Panc1 (cell line): ENCODE measurements at regions not wholly inside any gene's neighbourhood (a gene's known extent, or its start where the extent isn't known, plus 50 kb on each side); places are given as distances from the start of the nearest gene placed in this dataset.

Experiments used
- ATAC-seq: fragments of 200-7000 bp; cut with Tn5 transposase; 2 replicates; pipeline ENCODE4 v1.9.1; 2020; ENCODE audit warnings: mild to moderate bottlenecking, moderate library complexity
- BruUV-seq: library from RNA; stranded (reverse); fragments of 400-500 nt; replicated peaks from 2 replicates; lab custom pipeline; 2021; lab: Mats Ljungman, UMichigan
- CTCF ChIA-PET: fragments of 300-600 bp; sonication (Branson Sonifier 250); formaldehyde crosslinking; loops from one replicate; lab custom pipeline; 2022; ENCODE audit warnings: antibody characterized with exemption; lab: Charles Lee
- POLR2A ChIA-PET: fragments of 300-600 bp; sonication (Branson Sonifier 250); formaldehyde crosslinking; loops from one replicate; lab custom pipeline; 2022; ENCODE audit warnings: antibody characterized with exemption; lab: Charles Lee
- DNase-seq: peaks from one replicate; pipeline ENCODE4 v3.0.0-alpha.2; 2010; ENCODE audit warnings: low read depth, low spot score
- H3K27ac ChIP-seq: 2 replicates; pipeline ENCODE4 v1.5.1; 2011; ENCODE audit warnings: mild to moderate bottlenecking, low read length, inconsistent platforms
- H3K27me3 ChIP-seq: fragments of 200-500 bp; sonication (Bioruptor generic); 2 replicates; pipeline ENCODE4 v1.6.0; 2014; ENCODE audit warnings: low read length, inconsistent platforms; ENCODE audit not compliant: control insufficient read depth, insufficient read depth
- H3K36me3 ChIP-seq: fragments of 200-500 bp; sonication (Bioruptor generic); 2 replicates; pipeline ENCODE4 v1.5.1; 2014; ENCODE audit warnings: inconsistent platforms, mild to moderate bottlenecking, low read length, moderate library complexity; ENCODE audit not compliant: control insufficient read depth, insufficient read depth
- H3K4me1 ChIP-seq: 2 replicates; pipeline ENCODE4 v1.5.1; 2011; ENCODE audit warnings: inconsistent platforms, mild to moderate bottlenecking, low read length, moderate library complexity; ENCODE audit not compliant: control insufficient read depth, insufficient read depth
- H3K4me3 ChIP-seq, 2 experiments: 2 replicates each; pipeline ENCODE4 v1.5.1; 2011 to 2012; ENCODE audit warnings: low read depth in 2 of 2, low read length in 2 of 2, mild to moderate bottlenecking in 2 of 2, inconsistent platforms in 1 of 2, moderate library complexity in 1 of 2
- H3K9me3 ChIP-seq: fragments of 200-500 bp; sonication (Bioruptor generic); 2 replicates; pipeline ENCODE4 v1.5.1; 2014; ENCODE audit warnings: low read depth, mild to moderate bottlenecking, inconsistent platforms, low read length, moderate library complexity; ENCODE audit not compliant: control insufficient read depth, insufficient read depth
- CTCF ChIP-seq: fragments of 450-650 bp; IDR thresholded peaks from 2 replicates; pipeline ENCODE4 v1.5.1; 2017; ENCODE audit warnings: mild to moderate bottlenecking
- POLR2AphosphoS5 ChIP-seq: IDR thresholded peaks from 2 replicates; pipeline ENCODE4 v1.6.1; 2012; ENCODE audit warnings: mild to moderate bottlenecking, low read depth, low read length, moderate library complexity
- REST ChIP-seq, 2 experiments: IDR thresholded peaks; 2 replicates each; pipeline ENCODE4 v1.6.1; 2011 to 2012; ENCODE audit warnings: low read depth in 2 of 2, control low read depth in 1 of 2, low read length in 1 of 2, mild to moderate bottlenecking in 1 of 2, moderate library complexity in 1 of 2; ENCODE audit not compliant: insufficient read depth in 1 of 2
- SIN3A ChIP-seq: IDR thresholded peaks from 2 replicates; pipeline ENCODE4 v1.6.1; 2012; ENCODE audit warnings: low read depth, mild to moderate bottlenecking, low read length, moderate library complexity, borderline replicate concordance; ENCODE audit not compliant: insufficient read depth
- TCF7L2 ChIP-seq: IDR thresholded peaks from 2 replicates; pipeline ENCODE4 v1.6.1; 2011; ENCODE audit warnings: mild to moderate bottlenecking, low read depth, low read length, inconsistent platforms
- in situ Hi-C: cut with HindIII; loops from 2 replicates; pipeline ENCODE4 v1.10.0; 2016; ENCODE audit warnings: low sequenced_read_pairs, low pct_unique_long_range_greater_than_20kb
- intact Hi-C: fragments of 100-400 bp; cut with micrococcal nuclease; formaldehyde crosslinking; loops from one replicate; pipeline ENCODE4 v1.10.0; 2022; ENCODE audit not compliant: unreplicated experiment

- CTCF ChIA-PET: interaction anchor here (0.7 kb wide), 1 partner anchor 147 kb away, joined by 3 read pairs; no protein-coding TSS in a partner anchor
- TF ChIP-seq CTCF: no peak
- TF ChIP-seq POLR2AphosphoS5: peak; percentile 33; the same call in 1 of the 2 replicates
- Histone ChIP-seq H3K4me1 (peaks cover 40% of the 10 kb centered on the region), H3K36me3 (no peaks in the 10 kb centered on the region), H3K9me3 (no peaks in the 10 kb centered on the region), H3K4me3 (0 out of 4 replicates have a peak overlapping the region, but pooled peaks of 1 of the 2 experiments have one; percentile 12), H3K27ac (peak overlapping the region; percentile 77), H3K27me3 (no peaks in the 10 kb centered on the region)
- in situ Hi-C loops: no loop called here
- ATAC-seq (peak; percentile 78), DNase-seq (peak; percentile 99)
- intact Hi-C loops: loop anchor here (5.0 kb wide), 1 partner anchor 99 kb away; the partner anchor contains the start of gene DUSP5
- no TSS peak for BruUV-seq
- POLR2A ChIA-PET: interaction anchor here (0.5 to 0.6 kb wide), 2 partner anchors 13 to 62 kb away, joined by 3 to 7 read pairs; no protein-coding TSS in a partner anchor
Measured at GRCh38 chr10:110398419-110399105, 93.8 kb upstream of the SMNDC1 start.

- POLR2A ChIA-PET: no interaction called here
- intact Hi-C loops: loop anchor here (5.0 kb wide), 1 partner anchor 98 kb away; the partner anchor contains the start of gene DUSP5
- no peaks in the 10 kb centered on the region for H3K9me3 ChIP-seq
Measured at GRCh38 chr10:110399106-110399964, 94.6 kb upstream of the SMNDC1 start.

GRCh38 chr10:110399965-110400933, 95.5 kb upstream of the SMNDC1 start:
- ChIA-PET POLR2A (no interaction called here), CTCF (no interaction called here)
- no TSS peak for BruUV-seq
- H3K9me3 ChIP-seq: no peaks in the 10 kb centered on the region
- DNase-seq (no peak), ATAC-seq (no peak)
- in situ Hi-C loops: no loop called here
- H3K36me3 ChIP-seq: no peaks in the 10 kb centered on the region
- 0 out of 2 replicates have a peak overlapping the region, but pooled peaks have one; percentile 9 for H3K27ac ChIP-seq
- TF ChIP-seq REST (IDR thresholded peaks at IDR 0.05; ENCODE audit: insufficient read depth in 1 of 2, low read depth in 2 of 2, low read length in 1 of 2) (no peak), POLR2AphosphoS5 (no peak), CTCF (no peak), SIN3A (no peak), TCF7L2 (no peak)
- no peaks in the 10 kb centered on the region for H3K27me3 ChIP-seq
- intact Hi-C loops: loop anchor here (5.0 kb wide), 1 partner anchor 97 kb away; the partner anchor contains the start of gene DUSP5
- no peak overlapping the region for H3K4me3 ChIP-seq
- H3K4me1 ChIP-seq: peaks cover 36% of the 10 kb centered on the region

More at GRCh38 chr10:110399106-110399964, 94.6 kb upstream of the SMNDC1 start:
- DNase-seq (peak; percentile 99), ATAC-seq (peak; percentile 70)
- BruUV-seq: no TSS peak
- CTCF ChIA-PET: interaction anchor here (0.7 kb wide), 1 partner anchor 146 kb away, joined by 3 read pairs; no protein-coding TSS in a partner anchor
- Histone ChIP-seq H3K4me1 (peaks cover 40% of the 10 kb centered on the region), H3K4me3 (0 out of 4 replicates have a peak overlapping the region, but pooled peaks of 1 of the 2 experiments have one; percentile 12), H3K27ac (peak overlapping the region; percentile 75), H3K27me3 (no peaks in the 10 kb centered on the region), H3K36me3 (no peaks in the 10 kb centered on the region)
- TF ChIP-seq POLR2AphosphoS5: peak; percentile 38; the same call in 1 of the 2 replicates
- no peak for TF ChIP-seq SIN3A
- in situ Hi-C loops: no loop called here
